Limb (tissue), 2 donors: ENCODE measurements at regions not wholly inside any gene's neighbourhood (a gene's known extent, or its start where the extent isn't known, plus 50 kb on each side); places are given as distances from the start of the nearest gene placed in this dataset.

Source experiments
- DNase-seq, 2 donors: peaks; one replicate each; pipeline ENCODE4 v3.0.0-alpha.2; 2016; ENCODE audit errors: extremely low spot score in 2 of 2

DNA sequence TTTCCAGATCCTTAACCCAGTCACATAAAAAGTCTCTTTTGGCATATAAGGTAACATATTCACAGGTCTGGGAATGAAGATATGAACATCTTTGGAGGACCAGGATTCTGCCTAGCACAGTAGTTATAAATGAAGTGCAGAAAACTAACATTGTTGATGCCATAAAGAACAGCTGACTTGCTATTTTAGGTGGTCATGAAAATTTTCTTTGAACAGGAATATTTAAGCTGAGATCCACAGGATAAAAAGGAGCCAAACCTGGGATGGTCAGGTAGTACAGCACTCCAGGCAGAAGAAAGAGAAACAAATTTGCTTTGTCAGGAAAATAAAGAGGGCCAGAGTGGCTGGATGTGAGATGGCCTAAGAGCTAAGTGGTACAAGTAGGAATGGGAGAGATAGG is 80.0 kb downstream of the CENPW start:
- no peak for DNase-seq

DNA sequence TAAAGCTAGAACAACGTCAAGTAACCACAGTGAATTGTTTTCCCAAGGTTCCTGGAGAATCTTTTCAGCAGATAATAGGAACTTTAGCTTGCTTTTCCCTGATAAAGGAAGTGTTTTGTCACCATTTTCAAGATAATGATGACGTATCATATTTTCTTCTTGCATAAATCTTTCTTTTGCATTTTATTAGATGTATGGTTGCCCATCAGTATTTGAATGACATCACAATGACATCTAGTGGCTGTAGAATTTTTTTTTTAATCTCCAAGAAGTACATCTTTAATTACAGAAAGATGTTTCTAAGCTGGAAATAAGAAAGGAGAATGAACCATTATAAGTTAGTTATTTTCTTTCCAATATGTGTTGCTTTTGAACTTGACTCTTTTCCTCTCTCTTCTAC is 83.0 kb downstream of the CENPW start:
- DNase-seq: no peak

DNA sequence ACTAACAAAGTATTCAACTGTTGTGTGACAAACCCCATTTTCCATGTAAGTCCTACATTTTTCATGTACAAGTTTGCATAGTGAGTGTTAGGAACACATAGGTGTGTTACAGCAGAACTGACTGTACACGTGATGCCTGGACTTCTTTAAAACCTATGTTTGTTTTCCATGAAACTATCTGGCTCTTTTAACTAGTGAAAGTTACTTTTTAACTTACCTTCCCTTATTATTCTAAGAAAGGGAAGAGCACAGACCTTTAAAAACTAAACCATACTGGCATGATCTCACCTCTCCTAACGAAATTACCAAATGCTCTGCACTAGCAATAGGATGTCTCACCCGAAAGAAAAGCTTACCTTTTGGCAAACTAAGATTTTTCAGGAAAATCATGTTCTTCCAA is 87.8 kb downstream of the CENPW start:
- no peak for DNase-seq

DNA sequence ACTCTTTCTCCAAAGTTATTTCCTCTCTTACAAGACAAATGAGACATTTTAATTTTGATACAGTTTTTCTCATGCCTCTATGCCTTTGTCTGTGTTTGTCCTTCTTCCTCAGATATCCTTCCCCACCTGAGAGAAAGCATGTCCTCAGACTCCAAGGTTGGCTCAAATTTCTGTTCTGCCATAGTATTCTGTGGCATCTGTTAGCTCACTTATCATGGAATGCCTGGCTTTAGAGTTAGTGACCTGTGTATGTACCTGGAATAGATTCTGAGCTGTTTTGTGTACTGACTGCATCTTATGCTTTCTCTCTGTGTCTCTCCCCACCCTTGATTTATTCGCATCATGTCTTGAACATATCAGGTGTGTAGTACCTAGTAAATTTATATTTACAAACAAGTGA is 90.0 kb downstream of the CENPW start:
- no peak for DNase-seq

DNA sequence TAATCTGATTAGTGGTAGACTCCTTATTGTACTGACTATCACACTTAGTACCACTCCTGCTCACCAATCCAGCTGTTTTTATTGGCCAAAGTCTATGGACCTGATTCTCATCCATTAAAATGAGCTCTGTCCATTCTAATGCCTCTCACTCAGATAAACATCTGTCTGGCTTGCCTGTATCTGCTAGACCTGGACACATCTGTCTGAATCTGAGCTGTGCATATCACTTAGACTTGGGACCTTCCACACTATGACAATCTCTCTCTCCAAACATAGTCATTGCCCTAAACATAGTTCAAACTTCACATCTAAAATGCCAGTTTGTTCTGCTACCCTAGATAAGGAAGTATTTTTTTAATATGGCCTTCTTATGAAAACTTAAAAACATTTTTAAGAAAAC is 92.6 kb downstream of the CENPW start:
- DNase-seq: no peak

DNA sequence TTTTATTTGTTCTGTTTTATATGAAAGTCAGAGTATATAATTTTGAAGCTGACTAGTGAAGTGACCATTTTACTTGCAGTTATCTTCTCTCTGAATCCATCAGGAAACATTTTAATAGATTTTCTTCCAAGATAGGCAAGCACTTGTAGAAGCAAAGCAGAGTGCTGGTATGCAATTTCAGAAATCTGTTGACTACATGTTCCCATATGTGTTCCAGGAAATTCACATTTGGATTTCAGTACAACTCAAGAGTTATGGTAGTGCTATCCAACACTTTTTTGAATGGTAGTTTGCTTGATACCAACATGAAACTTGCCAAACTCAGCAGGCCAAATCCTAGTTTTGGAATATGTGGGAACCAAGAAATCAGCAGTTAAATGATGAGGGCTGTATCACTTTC is 94.0 kb downstream of the CENPW start:
- no peak for DNase-seq

DNA sequence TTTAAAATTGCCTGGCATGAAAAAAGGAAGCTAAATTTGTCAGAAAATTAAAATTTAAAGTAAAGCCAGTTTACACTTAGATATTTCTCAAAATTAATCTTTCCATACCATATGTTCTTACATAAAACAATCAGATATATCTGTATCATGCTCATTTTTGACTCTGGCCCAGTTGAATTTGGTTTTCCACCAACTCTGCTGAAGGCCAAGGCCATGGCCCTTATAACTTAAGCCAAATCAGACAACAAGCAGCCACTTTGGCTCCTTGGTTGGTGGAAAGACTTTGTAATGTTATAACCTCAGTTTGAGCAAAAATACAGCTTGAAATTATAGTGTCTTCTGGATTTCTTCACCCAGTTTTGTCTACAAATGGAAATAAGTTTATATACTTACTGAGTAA is 97.3 kb downstream of the CENPW start:
- DNase-seq: no peak

DNA sequence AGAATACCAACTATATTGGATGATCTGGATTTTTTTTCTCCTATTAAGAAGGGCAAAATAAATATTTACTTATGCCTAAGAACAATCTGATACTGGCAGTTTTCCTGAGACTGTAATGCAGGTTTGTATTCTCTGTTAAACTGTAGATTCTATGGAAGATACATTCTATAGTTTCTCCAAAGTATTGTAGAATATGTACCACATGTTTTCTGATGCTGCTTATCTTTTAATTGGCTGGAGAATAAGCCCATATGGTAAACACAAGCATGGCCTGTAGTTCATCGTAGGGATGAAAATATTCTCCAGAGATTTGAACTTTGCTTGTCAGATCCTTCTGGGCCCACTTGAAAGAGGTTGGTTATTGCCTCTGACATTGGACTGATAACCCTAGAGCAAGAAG is 99.1 kb downstream of the CENPW start:
- no peak for DNase-seq

DNA sequence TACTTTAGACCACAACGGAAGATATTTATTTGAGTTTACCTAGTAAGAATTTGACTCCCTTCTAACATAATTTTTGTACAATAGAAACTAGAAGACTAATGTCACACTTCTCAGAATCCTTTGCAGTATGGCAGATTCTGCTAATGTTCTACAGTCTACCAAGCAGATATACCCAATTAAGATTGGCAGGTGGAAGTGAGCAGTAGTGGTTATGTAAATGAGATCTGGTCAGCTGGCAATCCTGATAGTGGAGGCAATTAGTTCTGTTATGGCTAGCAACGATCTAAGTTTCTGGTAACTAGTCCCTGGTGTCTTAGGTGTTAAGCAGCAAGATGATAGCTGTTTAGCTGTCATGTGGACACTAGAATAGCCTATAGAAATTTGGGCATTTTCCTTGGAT is 101.0 kb downstream of the CENPW start:
- DNase-seq: no peak

DNA sequence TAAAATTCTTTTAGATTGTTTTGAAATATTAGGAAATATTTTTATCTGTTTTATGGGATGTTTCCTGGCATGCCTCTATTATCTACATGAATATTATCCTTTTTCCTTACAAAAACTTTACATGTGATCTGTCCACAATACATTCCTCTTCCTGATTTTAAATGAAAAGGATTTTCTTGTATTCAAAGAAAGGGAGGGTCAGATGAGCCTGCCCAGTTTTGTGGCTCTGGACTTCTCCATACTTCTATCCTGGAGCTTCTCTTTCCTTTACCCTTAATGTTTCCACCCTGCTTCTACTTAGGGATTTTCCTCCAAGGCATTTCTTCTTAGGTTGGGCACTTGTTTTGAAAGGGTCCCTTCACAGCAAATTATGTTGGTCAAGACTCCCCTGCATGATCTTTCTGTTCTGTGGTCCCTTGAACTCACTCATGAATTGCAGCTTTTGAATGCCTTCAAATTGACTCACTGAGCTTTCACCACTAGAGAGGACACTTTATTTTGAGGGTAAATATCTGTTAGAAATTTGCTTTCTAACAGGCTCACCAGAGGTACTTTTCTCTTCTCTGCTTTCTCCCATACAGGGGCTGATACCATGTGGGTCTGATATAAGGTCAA is 104.9 kb downstream of the CENPW start:
- DNase-seq: no peak

DNA sequence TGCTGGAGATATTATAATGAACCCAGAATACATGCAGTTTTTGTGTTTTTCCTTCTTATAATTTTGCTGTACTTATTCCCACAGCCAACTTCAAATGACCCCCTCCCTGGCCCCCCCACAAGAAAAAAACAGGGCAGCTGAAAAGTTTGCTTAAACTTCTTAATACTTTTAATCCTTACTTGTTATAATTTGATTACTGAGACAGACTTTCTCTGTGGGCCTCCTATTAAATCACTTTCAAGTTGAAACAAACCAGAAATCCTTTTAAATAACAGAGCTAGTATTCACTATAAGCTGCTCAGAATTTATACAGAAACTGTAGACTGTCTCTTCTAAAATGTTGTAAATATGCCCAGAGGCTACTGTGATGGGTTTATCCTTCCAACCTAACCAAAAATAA is 106.3 kb downstream of the CENPW start:
- no peak for DNase-seq

DNA sequence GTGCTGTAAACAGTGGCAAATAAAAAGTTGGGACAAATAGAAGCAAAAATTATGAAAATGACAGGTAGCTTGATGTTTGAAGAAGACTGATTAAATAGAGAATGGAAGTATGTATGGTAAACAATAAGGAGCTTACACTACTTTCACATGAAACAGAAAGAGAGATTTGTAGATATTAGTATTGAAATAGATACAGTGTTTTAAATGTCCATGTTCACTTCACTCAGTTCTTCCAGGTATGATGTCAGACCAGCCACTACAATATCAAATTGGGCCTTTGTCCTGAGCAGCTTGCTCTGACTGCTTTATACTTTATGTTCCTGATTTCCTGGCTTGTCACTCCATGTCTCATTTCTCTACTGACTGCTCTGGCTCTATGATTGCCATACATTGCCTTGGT is 107.5 kb downstream of the CENPW start:
- no peak for DNase-seq

DNA sequence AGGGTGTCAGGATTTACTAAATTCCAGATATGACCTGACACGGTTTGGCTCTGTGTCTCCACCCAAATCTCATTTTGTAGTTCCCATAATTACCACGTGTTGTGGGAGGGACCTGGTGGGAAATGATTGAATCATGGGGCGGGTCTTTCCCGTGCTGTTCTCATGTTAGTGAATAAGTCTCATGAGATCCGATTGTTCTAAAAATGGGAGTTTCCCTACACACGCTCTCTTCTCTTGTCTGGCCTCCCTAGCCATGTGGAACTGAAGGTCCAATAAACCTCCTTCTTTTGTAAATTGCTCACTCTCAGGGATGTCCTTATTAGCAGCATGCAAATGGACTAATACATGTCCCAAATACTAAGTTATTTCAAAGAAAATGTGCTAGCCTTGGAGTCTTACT is 121.1 kb downstream of the CENPW start:
- DNase-seq: no peak

DNA sequence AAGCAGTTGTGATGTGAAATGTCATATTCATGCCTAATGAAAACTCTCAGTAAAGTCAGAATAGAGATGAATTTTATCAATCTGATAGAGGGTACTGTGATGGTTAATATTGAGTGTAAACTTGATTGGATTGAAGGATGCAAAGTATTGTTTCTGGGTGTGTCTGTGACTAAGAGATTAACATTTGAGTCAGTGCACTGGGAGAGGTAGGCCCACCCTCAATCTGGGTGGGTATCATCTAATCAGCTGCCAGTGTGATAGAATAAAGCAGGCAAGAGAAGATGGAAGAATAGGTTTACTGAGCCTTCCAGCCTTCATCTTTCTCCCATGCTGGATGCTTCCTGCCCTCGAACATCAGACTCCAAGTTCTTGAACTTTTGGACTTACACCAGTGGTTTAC is 124.3 kb downstream of the CENPW start:
- no peak for DNase-seq

DNA sequence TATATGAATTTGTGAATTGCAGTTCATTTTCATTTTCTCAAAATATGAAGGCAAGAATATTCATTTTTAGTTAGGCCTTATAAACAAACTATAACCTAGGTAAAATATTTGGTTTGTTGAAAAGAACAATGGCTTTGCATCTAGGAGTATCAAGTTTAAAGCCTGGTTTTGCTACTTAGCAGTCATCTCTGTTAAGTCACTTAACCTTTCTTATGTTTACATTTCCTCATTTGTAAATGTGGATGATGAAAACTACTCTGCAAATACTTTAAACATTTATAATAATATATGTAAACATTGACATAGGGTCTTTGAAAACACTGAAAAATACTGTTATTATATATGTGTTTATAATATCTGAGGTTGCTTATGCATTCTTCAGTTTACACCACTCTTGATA is 135.5 kb downstream of the CENPW start:
- no peak for DNase-seq

DNA sequence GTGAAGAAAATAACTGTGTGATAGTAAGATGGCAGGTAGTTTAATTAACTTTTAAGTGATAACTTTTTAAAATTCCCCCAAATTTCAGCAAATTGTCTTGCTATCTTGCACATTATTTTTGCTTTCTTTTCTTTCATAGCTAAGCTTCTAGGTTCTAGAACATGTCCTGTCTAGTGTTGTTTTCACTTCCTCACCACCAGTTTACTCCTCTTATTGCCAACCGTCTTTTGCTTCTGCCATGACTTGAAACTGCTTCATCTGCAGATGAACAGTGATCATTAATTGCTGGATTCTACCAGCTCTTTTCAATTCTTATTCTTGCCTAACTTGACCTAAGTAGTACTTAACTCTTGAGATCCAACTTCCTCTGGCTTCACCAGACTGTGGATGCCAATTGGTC is 137.8 kb downstream of the CENPW start:
- no peak for DNase-seq

DNA sequence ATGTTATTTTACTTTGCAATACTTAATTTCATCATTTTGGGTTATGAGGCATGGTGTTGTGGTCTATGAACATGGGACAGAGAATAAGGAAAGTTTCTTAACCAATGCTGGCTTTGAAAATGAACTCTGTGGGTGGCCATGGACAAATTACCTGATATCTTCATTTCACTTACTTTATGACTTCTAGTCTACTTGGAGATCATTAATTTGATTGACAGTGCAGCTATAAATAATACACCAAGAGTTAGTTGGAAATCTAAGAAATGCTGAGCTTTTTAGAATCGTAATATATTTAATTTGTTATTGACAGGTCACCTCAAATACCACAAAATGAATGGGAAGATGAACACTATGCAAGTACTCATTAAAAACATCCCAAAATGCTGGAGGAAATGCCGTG is 140.4 kb downstream of the CENPW start:
- no peak for DNase-seq

DNA sequence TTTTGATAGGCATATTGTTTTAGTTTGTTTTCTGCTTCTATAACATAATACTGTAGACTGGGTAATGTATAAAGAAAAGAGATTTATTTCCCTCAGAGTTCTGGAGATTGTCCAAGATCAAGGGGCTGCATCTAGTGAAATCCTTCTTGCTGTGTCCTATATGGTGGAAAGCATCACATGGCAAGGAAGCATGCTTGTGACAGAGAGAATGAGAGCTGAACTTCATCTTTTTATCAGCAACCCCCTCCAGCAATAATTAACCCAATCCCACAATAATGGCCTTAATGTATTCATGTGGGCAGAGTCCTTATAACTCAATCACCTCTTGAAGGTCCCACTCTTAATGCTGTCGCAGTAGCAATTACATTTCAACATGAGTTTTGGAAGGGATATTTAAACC is 141.4 kb downstream of the CENPW start:
- no peak for DNase-seq

DNA sequence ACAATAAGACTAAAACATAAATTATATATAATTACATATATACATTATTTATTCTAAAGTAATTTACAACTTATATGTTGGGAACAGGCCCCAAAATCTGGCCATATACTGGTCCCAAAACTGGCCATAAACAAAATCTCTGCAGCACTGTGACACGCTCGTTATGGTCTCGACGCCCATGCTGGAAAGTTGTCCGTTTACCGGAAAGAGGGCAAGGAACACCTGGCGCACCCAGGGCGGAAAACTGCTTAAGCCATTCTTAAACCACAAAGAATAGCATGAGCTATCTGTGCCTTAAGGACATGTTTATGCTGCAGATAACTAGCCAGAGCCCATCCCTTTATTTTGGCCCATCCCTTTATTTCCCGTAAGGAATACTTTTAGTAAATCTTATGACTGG is 164.9 kb downstream of the CENPW start:
- no peak for DNase-seq

DNA sequence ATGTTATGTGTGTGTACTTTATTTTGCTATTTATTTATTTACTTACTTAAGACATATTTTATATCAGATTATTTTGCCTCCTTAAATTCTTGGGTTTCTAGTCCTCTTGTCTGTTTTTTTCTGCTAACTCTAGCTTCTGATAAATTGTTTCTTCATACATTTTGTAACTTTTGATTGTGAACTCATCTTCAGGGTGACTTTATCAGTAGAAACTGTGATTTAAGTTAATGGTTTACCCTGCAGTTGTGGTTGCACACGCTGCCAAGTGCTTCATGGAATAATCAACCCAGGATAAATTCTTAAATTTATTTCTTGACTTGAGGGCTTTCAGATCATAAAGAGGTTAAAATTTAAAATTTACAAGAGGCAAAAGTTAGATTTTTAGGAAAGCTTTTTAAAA is 173.3 kb downstream of the CENPW start:
- DNase-seq: no peak

DNA sequence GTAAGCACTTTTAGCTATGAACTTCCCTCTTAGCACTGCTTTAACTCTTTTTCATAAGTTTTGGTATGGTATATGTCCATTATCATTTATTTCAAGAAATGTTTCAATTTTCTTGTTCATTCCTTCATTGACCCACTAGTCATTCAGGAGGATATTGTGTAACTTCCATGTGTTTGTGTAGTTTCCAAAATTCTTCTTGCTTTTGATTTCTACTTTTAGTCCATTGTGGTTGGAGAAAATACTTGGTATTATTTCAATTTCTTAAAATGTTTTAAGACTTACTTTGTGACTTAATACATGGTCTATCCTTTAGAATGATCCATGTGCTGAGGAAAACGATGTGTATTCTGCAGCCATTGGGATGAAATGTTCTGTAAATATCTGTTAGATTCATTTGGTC is 176.5 kb downstream of the CENPW start:
- no peak for DNase-seq

DNA sequence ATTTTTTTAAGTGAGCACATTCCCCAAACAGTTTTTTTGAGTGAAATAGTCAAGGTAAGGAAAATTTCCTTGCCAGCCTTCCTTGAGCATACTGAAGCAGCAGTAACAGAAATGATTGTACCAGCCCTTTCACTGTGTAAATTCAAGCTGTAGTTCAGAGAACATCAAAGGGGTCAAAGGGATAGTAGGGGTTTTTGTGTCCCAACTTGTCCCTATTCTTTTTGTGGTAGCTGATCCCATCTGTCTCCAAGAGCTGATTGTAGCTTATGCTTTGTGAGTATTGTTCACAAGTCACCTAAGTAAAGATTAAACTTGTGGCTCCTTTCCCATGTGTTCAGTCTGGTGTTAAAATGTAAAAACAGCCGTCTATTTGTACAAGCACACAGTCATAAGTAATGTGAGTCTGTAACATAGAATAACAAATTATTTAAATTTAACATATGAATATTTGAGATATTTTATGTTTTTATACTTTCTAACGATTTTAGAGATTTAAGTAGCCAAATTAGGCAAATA is 185.0 kb downstream of the CENPW start:
- DNase-seq: no peak

DNA sequence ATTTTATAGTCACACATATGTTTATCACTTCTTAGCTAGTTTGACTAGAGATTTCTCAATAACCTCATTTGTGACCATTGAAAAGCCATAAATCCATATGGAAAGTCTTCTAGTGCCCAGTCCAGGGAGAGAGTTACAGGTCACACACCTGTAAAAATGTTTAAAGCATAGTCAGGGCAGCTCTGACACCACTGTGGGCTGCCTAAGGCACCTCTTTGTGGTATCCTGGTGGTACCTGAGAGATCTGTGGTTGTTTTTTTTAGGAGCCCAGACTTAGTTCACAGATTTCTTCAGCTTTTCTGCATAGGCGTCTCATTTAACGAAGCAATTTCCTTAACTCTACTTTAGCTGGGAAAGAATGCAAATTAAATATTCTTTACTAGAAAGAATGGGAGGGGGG is 186.6 kb downstream of the CENPW start:
- DNase-seq: no peak

DNA sequence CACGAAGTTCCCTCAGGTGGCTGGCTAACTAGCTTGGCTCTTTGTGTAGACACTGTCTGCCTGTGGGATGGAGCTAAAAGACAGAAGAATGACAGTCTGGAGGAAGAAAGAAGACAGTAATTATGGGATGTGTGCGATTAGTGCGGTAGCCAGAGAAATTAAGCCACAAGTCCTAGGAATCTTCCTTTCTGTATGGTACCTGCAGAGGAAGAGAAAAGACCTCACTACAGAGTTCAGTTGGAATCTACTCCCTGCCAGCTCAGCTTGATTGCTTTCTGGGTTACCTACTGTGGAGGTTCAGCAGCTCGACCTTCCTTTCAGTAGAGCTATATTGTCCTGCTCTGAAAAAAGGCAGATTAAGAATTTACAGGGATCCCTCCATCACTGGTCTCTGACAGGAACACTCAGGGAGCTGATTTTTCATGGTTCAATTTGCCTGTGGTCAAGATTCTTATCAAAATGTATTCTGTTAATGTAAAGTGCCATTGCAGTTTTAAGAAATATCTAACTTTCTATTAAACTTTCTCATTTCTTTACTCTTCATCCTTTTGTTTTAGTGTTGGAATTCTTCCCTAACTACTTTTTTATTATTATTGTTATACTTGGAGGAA is 187.2 kb downstream of the CENPW start:
- no peak for DNase-seq
